Heart right ventricle (tissue), 15 donors: ENCODE measurements at regions not wholly inside any gene's neighbourhood (a gene's known extent, or its start where the extent isn't known, plus 50 kb on each side); places are given as distances from the start of the nearest gene placed in this dataset.

ENCODE experiments used
- ATAC-seq, 8 donors: fragments of 200-7000 bp; cut with Tn5 transposase; one replicate each; pipeline ENCODE4 v1.9.1; 2020; ENCODE audit warnings: mild to moderate bottlenecking in 8 of 8, moderate library complexity in 8 of 8, moderate number of reproducible peaks in 1 of 8
- DNase-seq, 2 donors: peaks; one replicate each; pipeline ENCODE4 v3.0.0-alpha.2; 2020
- H3K27ac ChIP-seq, 10 donors: fragments of 200-600 bp; sonication (generic) in 2 of 10; one replicate each; pipeline versions ENCODE4 v1.5.0 to v1.8.0; 2020 to 2022; ENCODE audit warnings: mild to moderate bottlenecking in 3 of 10
- H3K27me3 ChIP-seq, 7 donors: fragments of 200-600 bp; one replicate each; pipeline ENCODE4 v1.8.0; 2021 to 2022; ENCODE audit warnings: mild to moderate bottlenecking in 2 of 7
- H3K36me3 ChIP-seq, 9 donors: fragments of 200-600 bp; sonication (generic) in 1 of 9; one replicate each; pipeline versions ENCODE4 v1.5.0 to v1.8.0; 2020 to 2022; ENCODE audit warnings: mild to moderate bottlenecking in 2 of 9
- H3K4me1 ChIP-seq, 9 donors: fragments of 200-600 bp; sonication (generic) in 1 of 9; one replicate each; pipeline versions ENCODE4 v1.5.0 to v1.8.0; 2020 to 2022; ENCODE audit warnings: mild to moderate bottlenecking in 4 of 9
- H3K4me3 ChIP-seq, 10 donors: fragments of 200-600 bp; sonication (generic) in 2 of 10; one replicate each; pipeline versions ENCODE4 v1.5.0 to v1.8.0; 2020 to 2022; ENCODE audit warnings: mild to moderate bottlenecking in 7 of 10, moderate library complexity in 2 of 10
- H3K9me3 ChIP-seq, 11 donors: fragments of 200-600 bp in 10 of 11; sonication (generic) in 2 of 11; one replicate each; pipeline versions ENCODE4 v1.5.0 to v1.8.0; 2013 to 2022; ENCODE audit warnings: mild to moderate bottlenecking in 2 of 11, control low read depth in 1 of 11, moderate library complexity in 1 of 11
- intact Hi-C, 10 donors: fragments of 100-400 bp; cut with DNase I; formaldehyde crosslinking; loops; one replicate each; pipeline versions ENCODE4 v1.11.1 to v1.14.2; 2022
- TF ChIP-seq, protein P1 (sequence below), 9 donors: fragments of 200-600 bp; sonication (generic) in 2 of 9; IDR thresholded peaks; one replicate each; pipeline versions ENCODE4 v1.5.0 to v1.8.0; 2021 to 2022; ENCODE audit warnings: antibody characterized with exemption in 9 of 9, mild to moderate bottlenecking in 5 of 9, moderate library complexity in 1 of 9
- donor health status: Arrhythmogenic right ventricular cardiomyopathy.
- donor health status: ischemic (EF 13 %, LVEDD 7.1; RV severe dilation, severe dysfunction).
- donor health status: DM: no; HTN: yes; CAD: no.
- donor health status: DM: no; HTN: no; CAD: no.
- donor health status: ischemic (EF 25% LVEDD 6.9; RV normal size, moderate dysfunction).
- donor health status: ischemic (EF 25% LVEDD 5.7; RV mildly dilated, moderate dysfunction).
- donor health status: healthy.
- donor health status: DM: yes; HTN: yes; CAD: no.
- donor health status: Ischemic cardiomyopathy.
- donor health status: ischemic (EF 35%, LVEDD 5.7; RV mildly dilated, moderate dysfunction).
- donor health status: nonischemic (EF 11% LVEDD 7.7; RV severe dilation, severe dysfunction).
- donor health status: DM: yes; HTN: yes; CAD: no.
- donor health status: PGD.
- donor health status: ischemic (EF 29% LVEDD 5.4; RV normal size, mild dysfunction).
- donor health status: nonischemic (EF 23%, LVEDD 6.1; RV moderate dilation, normal function).

DNA sequence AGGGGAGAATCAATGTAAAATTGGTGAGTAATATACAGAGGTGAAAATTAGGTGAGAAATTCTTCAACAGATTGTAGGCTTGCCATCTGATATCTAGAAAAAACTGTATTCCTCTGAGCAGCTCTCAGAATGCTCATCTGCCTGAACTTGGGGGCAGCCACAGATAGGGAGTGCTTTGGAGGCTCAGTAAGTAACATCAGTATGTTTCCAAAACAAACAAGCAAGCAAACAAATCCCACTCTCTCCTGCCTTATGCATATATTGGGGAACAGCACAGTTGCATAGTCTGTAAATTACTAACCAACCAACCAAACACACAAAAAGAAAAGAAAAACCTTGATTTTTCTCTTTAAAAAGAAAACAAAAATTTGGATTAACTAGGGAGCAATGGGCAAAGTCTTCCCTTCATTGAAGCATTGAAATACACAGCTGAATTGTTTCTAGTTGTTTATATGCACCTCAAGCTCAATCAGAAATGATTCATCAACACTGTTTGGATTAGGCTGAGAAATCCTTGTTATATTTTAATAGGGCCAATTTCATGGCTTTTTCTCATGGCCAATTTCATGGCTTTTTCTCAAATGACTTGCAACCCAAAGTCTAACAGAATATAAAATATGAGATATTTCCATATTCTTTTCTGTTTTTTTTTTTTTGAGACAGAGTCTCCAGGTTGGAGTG, 50.1 kb upstream of the DEK start:
- Histone ChIP-seq H3K27ac (no peak overlapping the region), H3K4me1 (no peaks in the 10 kb centered on the region), H3K27me3 (no peaks in the 10 kb centered on the region), H3K4me3 (no peak overlapping the region), H3K9me3 (no peaks in the 10 kb centered on the region), H3K36me3 (no peaks in the 10 kb centered on the region)
- ATAC-seq (no peak), DNase-seq (no peak)
- intact Hi-C loops: no loop called here
- TF ChIP-seq, protein P1, sequence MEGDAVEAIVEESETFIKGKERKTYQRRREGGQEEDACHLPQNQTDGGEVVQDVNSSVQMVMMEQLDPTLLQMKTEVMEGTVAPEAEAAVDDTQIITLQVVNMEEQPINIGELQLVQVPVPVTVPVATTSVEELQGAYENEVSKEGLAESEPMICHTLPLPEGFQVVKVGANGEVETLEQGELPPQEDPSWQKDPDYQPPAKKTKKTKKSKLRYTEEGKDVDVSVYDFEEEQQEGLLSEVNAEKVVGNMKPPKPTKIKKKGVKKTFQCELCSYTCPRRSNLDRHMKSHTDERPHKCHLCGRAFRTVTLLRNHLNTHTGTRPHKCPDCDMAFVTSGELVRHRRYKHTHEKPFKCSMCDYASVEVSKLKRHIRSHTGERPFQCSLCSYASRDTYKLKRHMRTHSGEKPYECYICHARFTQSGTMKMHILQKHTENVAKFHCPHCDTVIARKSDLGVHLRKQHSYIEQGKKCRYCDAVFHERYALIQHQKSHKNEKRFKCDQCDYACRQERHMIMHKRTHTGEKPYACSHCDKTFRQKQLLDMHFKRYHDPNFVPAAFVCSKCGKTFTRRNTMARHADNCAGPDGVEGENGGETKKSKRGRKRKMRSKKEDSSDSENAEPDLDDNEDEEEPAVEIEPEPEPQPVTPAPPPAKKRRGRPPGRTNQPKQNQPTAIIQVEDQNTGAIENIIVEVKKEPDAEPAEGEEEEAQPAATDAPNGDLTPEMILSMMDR (IDR thresholded peaks at IDR 0.05): no peak
